Adrenal gland (tissue), 9 donors: ENCODE measurements at regions not wholly inside any gene's neighbourhood (a gene's known extent, or its start where the extent isn't known, plus 50 kb on each side); places are given as distances from the start of the nearest gene placed in this dataset.
"Not testable (repeated sequence)": the region's sequence is repeated elsewhere in the genome, so short reads cannot be mapped to it uniquely, and the experiment has no call there.

Source experiments
- DNase-seq, 7 donors: peaks; one replicate each; pipeline ENCODE4 v3.0.0-alpha.2; 2019 to 2020
- H3K27ac ChIP-seq, 5 donors: fragments of 200-600 bp; sonication (generic) in 4 of 5; 1 replicate in 3 of 5; 2 replicates in 2 of 5; pipeline versions ENCODE4 v1.5.1 to v1.8.0; 2016 to 2020; ENCODE audit warnings: mild to moderate bottlenecking in 1 of 5
- H3K27me3 ChIP-seq: fragments of 200-600 bp; 2 replicates; pipeline ENCODE4 v1.8.0; 2021
- H3K36me3 ChIP-seq, 2 donors: fragments of 200-600 bp; replicated peaks in 1 of 2; 1 replicate in 1 of 2; 2 replicates in 1 of 2; pipeline versions ENCODE4 v1.5.1 to v1.8.0; 2018 to 2022
- H3K4me1 ChIP-seq, 2 donors: fragments of 200-600 bp; replicated peaks in 1 of 2; 1 replicate in 1 of 2; 2 replicates in 1 of 2; pipeline versions ENCODE4 v1.5.1 to v1.8.0; 2018 to 2021
- H3K4me3 ChIP-seq, 4 donors: fragments of 200-600 bp; sonication (generic) in 3 of 4; one replicate each; pipeline ENCODE4 v1.5.1; 2016 to 2018
- H3K9me3 ChIP-seq, 3 donors: fragments of 200-600 bp; sonication (generic) in 1 of 3; replicated peaks in 1 of 3; 1 replicate in 2 of 3; 2 replicates in 1 of 3; pipeline versions ENCODE4 v1.5.1 to v1.8.0; 2016 to 2021
- CTCF ChIP-seq, 6 experiments: fragments of 450-650 bp in 4 of 6; fragments of 200-600 bp in 2 of 6; sonication (generic) in 1 of 6; IDR thresholded peaks; 1 replicate in 5 of 6; 2 replicates in 1 of 6; pipeline versions ENCODE4 v1.5.1 to v1.8.0; 2016 to 2021; ENCODE audit warnings: antibody characterized with exemption in 6 of 6, mild to moderate bottlenecking in 2 of 6, moderate library complexity in 1 of 6
- POLR2A ChIP-seq, 2 donors: fragments of 450-650 bp; IDR thresholded peaks; one replicate each; pipeline ENCODE4 v1.6.1; 2017; ENCODE audit warnings: antibody characterized with exemption in 2 of 2, mild to moderate bottlenecking in 2 of 2, moderate library complexity in 1 of 2
- WGBS, 4 donors: extraction: QIAGEN DNeasy Blood & Tissue Kit in 2 of 4; methylation state at CpG; one replicate each; pipeline versions ENCODE4 v1.1.5 to v1.1.7; 2013 to 2017; 5-methylcytosine and 5-hydroxymethylcytosine counted together
- intact Hi-C, 2 donors: fragments of 100-400 bp; cut with DNase I; formaldehyde crosslinking; loops; one replicate each; pipeline versions ENCODE4 v1.14.1 to v1.15.0; 2022 to 2023
- donor health status: healthy with polysubstance abuse.
- donor health status: Bipolar disorder and iron deficiency.
- donor health status: DM: yes; HTN: yes; CAD: no.
- donor health status: DM: no; HTN: no; CAD: no.
- donor health status: DM: no; HTN: no; CAD: no.

DNA sequence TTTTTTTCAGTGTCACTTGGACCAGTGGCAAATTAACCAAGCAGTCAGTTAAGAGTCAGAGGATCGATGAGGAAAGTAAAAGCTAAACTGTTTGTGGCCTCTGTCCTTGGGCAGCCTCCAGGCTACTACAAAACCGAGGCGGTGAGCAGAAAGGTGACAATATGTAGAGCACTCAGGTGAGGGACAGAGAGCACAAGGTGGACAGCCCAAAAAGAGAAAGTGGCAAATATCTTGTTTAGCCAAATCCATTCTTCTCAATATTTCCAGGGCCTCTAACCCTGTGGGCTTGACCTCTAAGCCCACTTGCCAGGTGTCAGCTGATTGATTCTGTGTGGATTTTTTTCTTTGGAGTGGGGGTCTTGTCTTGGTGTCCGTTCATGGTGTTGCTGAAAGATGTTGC is 4202.2 kb upstream of the OR11H1 start:
- no peaks in the 10 kb centered on the region for H3K27me3 ChIP-seq
- WGBS, 4 donors: 52 to 59% (median 54%) methylated on average over 4 of the region's 4 CpGs
- DNase-seq: no peak
- intact Hi-C loops: no loop called here
- no peak overlapping the region for H3K27ac ChIP-seq
- H3K36me3 ChIP-seq: no peaks in the 10 kb centered on the region
- H3K9me3 ChIP-seq: no peaks in the 10 kb centered on the region
- TF ChIP-seq CTCF (IDR thresholded peaks at IDR 0.05) (no peak), POLR2A (IDR thresholded peaks at IDR 0.05) (no peak)
- no peaks in the 10 kb centered on the region for H3K4me1 ChIP-seq
- no peak overlapping the region for H3K4me3 ChIP-seq

- 50 to 60% (median 54%) methylated on average over 6 of the region's 6 CpGs for WGBS, 4 donors
- H3K36me3 ChIP-seq, H3K27me3 ChIP-seq, H3K4me1 ChIP-seq, H3K4me3 ChIP-seq, DNase-seq, H3K9me3 ChIP-seq, H3K27ac ChIP-seq, intact Hi-C loops: not testable (repeated sequence)
These were observed 4186.5 kb upstream of the OR11H1 start for GRCh38 chr22:11341387-11342068.

GRCh38 chr22:11351181-11351580 is 4176.8 kb upstream of the OR11H1 start:
- H3K36me3 ChIP-seq, intact Hi-C loops, H3K27ac ChIP-seq, H3K27me3 ChIP-seq, H3K4me3 ChIP-seq, DNase-seq, H3K9me3 ChIP-seq, H3K4me1 ChIP-seq: not testable (repeated sequence)
- WGBS, 4 donors: 35 to 39% (median 37%) methylated on average over 1 of the region's 1 CpG

- DNase-seq, H3K4me3 ChIP-seq, H3K27ac ChIP-seq, H3K27me3 ChIP-seq, intact Hi-C loops, H3K4me1 ChIP-seq, H3K36me3 ChIP-seq, H3K9me3 ChIP-seq: not testable (repeated sequence)
- 39 to 46% (median 44%) methylated on average over 3 of the region's 3 CpGs for WGBS, 4 donors
These were observed 4175.7 kb upstream of the OR11H1 start for GRCh38 chr22:11352287-11352686.

DNA sequence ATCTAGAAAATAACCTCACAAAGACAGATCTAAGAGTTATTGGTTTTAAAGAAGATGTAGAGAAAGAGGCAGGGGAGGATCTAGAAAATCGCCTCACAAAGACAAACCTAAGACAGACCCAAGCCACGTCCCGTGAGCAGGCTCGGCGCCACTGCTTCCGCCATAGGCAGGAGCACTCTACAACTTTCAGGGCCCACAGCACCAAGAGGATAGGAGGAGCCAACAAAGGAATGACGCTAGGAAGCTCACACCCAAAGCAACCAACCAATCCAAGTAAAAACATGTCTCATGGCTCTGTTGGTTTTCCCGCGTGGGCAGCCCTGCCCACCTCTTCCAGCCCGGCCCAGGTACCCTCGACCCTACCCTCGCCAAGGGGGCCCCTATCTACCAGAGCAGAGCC is 4167.4 kb upstream of the OR11H1 start:
- WGBS, 4 donors: 49 to 65% (median 64%) methylated on average over 12 of the region's 12 CpGs
- DNase-seq: no peak
- Histone ChIP-seq H3K27ac (no peak overlapping the region), H3K9me3 (no peaks in the 10 kb centered on the region), H3K4me3 (no peak overlapping the region), H3K27me3 (no peaks in the 10 kb centered on the region), H3K36me3 (no peaks in the 10 kb centered on the region), H3K4me1 (no peaks in the 10 kb centered on the region)
- intact Hi-C loops: no loop called here
- TF ChIP-seq CTCF (IDR thresholded peaks at IDR 0.05): no peak
- TF ChIP-seq POLR2A (IDR thresholded peaks at IDR 0.05): no peak

DNA sequence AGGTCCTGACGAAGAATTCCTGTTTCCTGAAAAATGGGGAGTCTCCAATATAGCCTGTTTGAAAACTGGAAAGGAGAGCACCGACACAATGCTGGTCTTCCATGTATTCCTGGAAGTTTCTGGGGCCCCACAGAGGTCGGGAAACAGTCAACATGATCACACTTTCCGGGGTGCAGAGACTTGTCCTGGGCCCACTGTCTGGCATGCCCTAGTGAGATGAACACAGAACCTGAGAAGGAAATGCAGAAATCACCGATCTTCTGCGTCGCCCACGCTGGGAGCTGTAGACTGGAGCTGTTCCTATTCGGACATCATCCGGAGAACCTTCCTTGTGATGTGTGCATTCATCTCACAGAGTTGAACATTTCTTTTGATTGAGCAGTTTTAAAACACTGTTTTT is 4166.5 kb upstream of the OR11H1 start:
- H3K9me3 ChIP-seq, DNase-seq, H3K4me1 ChIP-seq, intact Hi-C loops, H3K27me3 ChIP-seq, H3K27ac ChIP-seq, H3K4me3 ChIP-seq, H3K36me3 ChIP-seq: not testable (repeated sequence)
- WGBS, 4 donors: 65 to 70% (median 68%) methylated on average over 10 of the region's 10 CpGs

- H3K27me3 ChIP-seq, H3K36me3 ChIP-seq, H3K9me3 ChIP-seq, intact Hi-C loops, H3K27ac ChIP-seq, H3K4me1 ChIP-seq, DNase-seq, H3K4me3 ChIP-seq: not testable (repeated sequence)
- 74 to 80% (median 75%) methylated on average over 1 of the region's 2 CpGs for WGBS, 4 donors
These were observed 4158.2 kb upstream of the OR11H1 start for GRCh38 chr22:11369612-11370307.

DNA sequence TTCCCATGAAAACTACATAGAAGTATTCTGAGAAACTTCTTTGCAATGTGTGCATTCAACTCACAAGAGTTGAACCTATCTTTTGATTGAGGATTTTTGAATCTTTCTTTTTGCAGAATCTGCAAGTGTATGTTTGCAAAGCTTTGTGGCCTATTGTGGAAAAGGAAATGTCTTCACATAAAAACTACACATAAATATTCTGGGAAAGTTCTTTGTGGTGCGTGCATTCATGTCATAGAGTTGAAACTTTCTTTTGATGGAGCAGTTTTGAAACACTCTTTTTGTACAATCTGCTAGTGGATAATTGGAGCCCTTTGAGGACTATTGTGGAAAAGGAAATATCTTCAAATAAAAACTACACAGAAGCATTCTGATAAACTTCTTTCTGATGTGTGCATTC is 4157.7 kb upstream of the OR11H1 start:
- H3K27ac ChIP-seq, H3K4me3 ChIP-seq, DNase-seq, H3K27me3 ChIP-seq, H3K36me3 ChIP-seq, intact Hi-C loops, H3K4me1 ChIP-seq, H3K9me3 ChIP-seq: not testable (repeated sequence)
- WGBS, 4 donors: no CpG with 5 or more reads among the region's 1 CpG
